ENCODE measurements at regions not wholly inside any gene's neighbourhood (a gene's known extent, or its start where the extent isn't known, plus 50 kb on each side); places are given as distances from the start of the nearest gene placed in this dataset.

GRCh38 chr2:57759822-57760300, 286.7 kb upstream of the VRK2 start:
- peak; percentile 85 to 93 (median 88) for DNase-seq
- intact Hi-C loops (cut with DNase I): loop anchor here in 1 of 2 donors (10.0 kb wide), 1 partner anchor 685 kb away; no protein-coding TSS in a partner anchor
- WGBS, 4 donors: 2 to 3% (median 2%) methylated on average over 18 to 19 of the region's 19 CpGs
- H3K36me3 ChIP-seq (replicated peaks in 1 of 2): no peaks in the 10 kb centered on the region
- peak overlapping the region in 2 of 4 donors; percentile 12 to 41 for H3K4me3 ChIP-seq
- TF ChIP-seq, protein P1, sequence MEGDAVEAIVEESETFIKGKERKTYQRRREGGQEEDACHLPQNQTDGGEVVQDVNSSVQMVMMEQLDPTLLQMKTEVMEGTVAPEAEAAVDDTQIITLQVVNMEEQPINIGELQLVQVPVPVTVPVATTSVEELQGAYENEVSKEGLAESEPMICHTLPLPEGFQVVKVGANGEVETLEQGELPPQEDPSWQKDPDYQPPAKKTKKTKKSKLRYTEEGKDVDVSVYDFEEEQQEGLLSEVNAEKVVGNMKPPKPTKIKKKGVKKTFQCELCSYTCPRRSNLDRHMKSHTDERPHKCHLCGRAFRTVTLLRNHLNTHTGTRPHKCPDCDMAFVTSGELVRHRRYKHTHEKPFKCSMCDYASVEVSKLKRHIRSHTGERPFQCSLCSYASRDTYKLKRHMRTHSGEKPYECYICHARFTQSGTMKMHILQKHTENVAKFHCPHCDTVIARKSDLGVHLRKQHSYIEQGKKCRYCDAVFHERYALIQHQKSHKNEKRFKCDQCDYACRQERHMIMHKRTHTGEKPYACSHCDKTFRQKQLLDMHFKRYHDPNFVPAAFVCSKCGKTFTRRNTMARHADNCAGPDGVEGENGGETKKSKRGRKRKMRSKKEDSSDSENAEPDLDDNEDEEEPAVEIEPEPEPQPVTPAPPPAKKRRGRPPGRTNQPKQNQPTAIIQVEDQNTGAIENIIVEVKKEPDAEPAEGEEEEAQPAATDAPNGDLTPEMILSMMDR (IDR thresholded peaks at IDR 0.05): peak; percentile 89 to 96 (median 94)
- TF ChIP-seq POLR2A (IDR thresholded peaks at IDR 0.05): no peak
- H3K27me3 ChIP-seq: no peaks in the 10 kb centered on the region
- H3K27ac ChIP-seq: no peak overlapping the region
- H3K9me3 ChIP-seq (replicated peaks in 1 of 3): no peaks in the 10 kb centered on the region
- H3K4me1 ChIP-seq (replicated peaks in 1 of 2): peaks cover 5 to 10% of the 10 kb centered on the region in 2 donors

- no peak for DNase-seq
- TF ChIP-seq POLR2A (IDR thresholded peaks at IDR 0.05): no peak
- TF ChIP-seq, protein P1 (IDR thresholded peaks at IDR 0.05): no peak
- H3K4me3 ChIP-seq: peak overlapping the region in 1 of 4 donors; percentile 41
- peaks cover 5 to 10% of the 10 kb centered on the region in 2 donors for H3K4me1 ChIP-seq (replicated peaks in 1 of 2)
- WGBS, 4 donors: 53 to 62% (median 62%) methylated on average over 4 of the region's 4 CpGs
- no peak overlapping the region for H3K27ac ChIP-seq
- intact Hi-C loops (cut with DNase I): loop anchor here in 1 of 2 donors (10.0 kb wide), 1 partner anchor 684 kb away; no protein-coding TSS in a partner anchor
- no peaks in the 10 kb centered on the region for H3K9me3 ChIP-seq (replicated peaks in 1 of 3)
- no peaks in the 10 kb centered on the region for H3K36me3 ChIP-seq (replicated peaks in 1 of 2)
- no peaks in the 10 kb centered on the region for H3K27me3 ChIP-seq
Measured at GRCh38 chr2:57760381-57760801, 286.2 kb upstream of the VRK2 start.

DNA sequence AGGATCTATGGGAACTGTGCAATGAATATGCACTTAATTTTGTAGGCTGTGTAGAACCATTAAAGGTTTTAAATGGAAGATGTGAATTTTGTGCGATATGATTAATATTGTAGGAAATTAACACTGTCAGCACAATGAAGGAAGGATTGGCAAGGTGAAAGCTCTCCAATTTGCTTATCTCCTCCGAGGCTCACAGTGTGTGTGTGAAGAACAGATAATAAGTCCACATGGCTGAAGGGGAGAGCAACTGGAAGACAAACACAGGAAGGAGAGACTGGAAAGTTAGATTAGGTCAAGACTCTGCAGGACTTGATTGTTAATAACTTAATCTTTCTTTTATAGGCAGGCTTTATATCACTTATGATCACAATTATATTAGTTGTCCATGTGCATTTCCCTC, 269.7 kb upstream of the VRK2 start:
- Histone ChIP-seq H3K4me3 (no peak overlapping the region), H3K4me1 (replicated peaks in 1 of 2) (no peaks in the 10 kb centered on the region), H3K36me3 (replicated peaks in 1 of 2) (no peaks in the 10 kb centered on the region), H3K9me3 (replicated peaks in 1 of 3) (no peaks in the 10 kb centered on the region), H3K27ac (no peak overlapping the region), H3K27me3 (no peaks in the 10 kb centered on the region)
- WGBS, 4 donors: 60 to 74% (median 69%) methylated on average over 2 of the region's 2 CpGs
- intact Hi-C loops (cut with DNase I): no loop called here
- TF ChIP-seq POLR2A (IDR thresholded peaks at IDR 0.05): no peak
- TF ChIP-seq, protein P1 (IDR thresholded peaks at IDR 0.05): no peak
- DNase-seq: no peak

DNA sequence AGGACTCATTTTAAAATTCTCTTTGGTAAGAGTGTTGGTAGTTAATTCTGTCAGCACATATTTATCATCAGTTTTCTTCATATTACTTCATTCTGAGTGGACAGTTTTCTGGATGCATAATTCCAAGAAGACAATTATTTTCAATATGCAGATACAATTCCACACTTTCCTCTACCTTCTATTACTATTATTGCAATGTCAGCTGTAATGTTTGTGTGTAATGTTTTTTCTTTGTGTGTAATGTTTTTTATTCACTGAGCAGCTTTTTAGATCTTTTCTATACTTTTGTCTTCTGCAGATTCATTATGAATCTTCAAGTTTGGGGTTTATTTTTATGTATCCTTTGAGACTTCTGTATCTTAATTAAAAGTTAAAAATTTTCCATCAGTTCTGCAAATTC, 264.0 kb upstream of the VRK2 start:
- intact Hi-C loops (cut with DNase I): no loop called here
- no peaks in the 10 kb centered on the region for H3K9me3 ChIP-seq (replicated peaks in 1 of 3)
- H3K4me1 ChIP-seq (replicated peaks in 1 of 2): no peaks in the 10 kb centered on the region
- no peak for DNase-seq
- no peak overlapping the region for H3K27ac ChIP-seq
- no peaks in the 10 kb centered on the region for H3K36me3 ChIP-seq (replicated peaks in 1 of 2)
- H3K4me3 ChIP-seq: no peak overlapping the region
- no peaks in the 10 kb centered on the region for H3K27me3 ChIP-seq
- TF ChIP-seq, protein P1 (IDR thresholded peaks at IDR 0.05): no peak
- TF ChIP-seq POLR2A (IDR thresholded peaks at IDR 0.05): no peak
